ENCODE measurements at regions not wholly inside any gene's neighbourhood (a gene's known extent, or its start where the extent isn't known, plus 50 kb on each side); places are given as distances from the start of the nearest gene placed in this dataset.
"Not testable (repeated sequence)": the region's sequence is repeated elsewhere in the genome, so short reads cannot be mapped to it uniquely, and the experiment has no call there.

GRCh38 chr10:28996947-28997551 lies 291.8 kb upstream of the LYZL1 start:
- no peak for DNase-seq

DNA sequence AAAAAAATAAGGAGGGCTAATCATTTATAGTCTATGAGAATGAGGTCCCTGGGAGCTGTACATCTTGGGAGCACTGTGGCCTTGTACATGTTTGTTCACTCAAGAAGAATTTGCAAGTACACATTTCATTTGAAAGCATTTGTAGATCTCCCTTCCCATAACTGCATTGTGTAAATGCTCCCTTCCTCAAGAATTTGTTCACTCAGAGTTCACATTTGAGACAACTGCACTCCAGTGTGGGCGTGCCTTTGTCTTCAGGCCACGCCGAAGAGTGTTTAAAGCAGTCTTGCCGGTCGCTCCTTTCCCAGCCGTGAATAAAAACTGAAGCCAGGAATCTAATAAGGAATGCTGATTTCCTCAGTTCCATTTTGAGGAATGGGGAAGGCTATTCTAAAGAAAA lies 291.1 kb upstream of the LYZL1 start:
- no peak for DNase-seq

DNA sequence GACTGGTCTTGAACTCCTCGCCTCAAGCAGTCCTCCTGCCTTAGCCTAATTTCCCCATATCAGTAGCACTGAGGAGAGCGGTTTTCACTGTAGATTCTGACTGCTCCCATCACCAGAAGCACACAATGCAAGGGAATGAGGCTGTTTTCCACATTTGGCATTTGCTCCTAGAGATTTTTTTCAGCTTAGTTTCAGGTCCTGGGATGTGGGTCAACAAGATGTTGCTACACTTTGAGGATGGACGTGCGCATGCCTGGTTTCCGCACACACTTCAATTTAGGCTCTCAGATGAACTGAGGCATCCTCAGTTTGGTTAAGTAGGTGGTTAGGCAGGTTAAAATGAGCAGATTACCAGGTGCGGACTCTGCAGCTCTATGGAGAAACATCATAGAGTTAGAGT lies 287.1 kb upstream of the LYZL1 start:
- DNase-seq = no peak

DNA sequence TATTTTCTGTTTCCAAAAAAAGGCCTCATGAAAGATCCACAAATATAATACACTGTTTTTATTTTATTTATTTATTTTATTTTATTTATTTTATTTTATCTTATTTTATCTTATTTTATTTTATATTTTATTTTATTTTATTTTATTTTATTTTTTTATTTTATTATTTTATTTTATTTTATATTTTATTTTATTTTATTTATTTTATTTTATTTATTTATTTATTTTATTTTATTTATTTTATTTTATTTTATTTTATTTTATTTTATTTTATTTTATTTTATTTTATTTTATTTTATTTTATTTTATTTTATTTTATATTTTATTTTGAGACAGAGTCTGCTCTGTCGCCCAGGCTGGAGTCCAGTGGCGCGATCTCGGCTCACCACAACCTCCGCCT lies 285.9 kb upstream of the LYZL1 start:
- not testable (repeated sequence) for DNase-seq

GRCh38 chr10:29005988-29006387 lies 282.9 kb upstream of the LYZL1 start:
- peak; percentile 21 for DNase-seq

DNA sequence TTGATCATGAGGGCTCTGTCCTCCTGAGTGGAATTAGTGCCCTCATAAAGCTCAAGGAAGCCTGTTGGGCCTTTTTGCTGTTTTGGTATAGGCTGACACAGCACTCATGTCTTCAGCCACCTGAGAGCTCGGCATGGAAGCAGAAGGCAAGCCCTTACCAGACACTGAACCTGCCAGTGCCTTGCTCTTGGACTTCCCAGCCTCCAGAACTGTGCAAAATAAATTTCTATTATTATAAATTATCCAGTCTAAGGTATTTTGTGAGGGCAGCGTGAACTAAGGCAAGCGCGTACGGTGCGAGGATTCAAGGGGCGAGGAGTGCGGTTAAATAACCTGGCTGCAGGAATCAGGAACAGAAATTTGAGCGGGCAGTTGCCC lies 281.5 kb upstream of the LYZL1 start:
- no peak for DNase-seq

GRCh38 chr10:29007748-29008610 lies 280.9 kb upstream of the LYZL1 start:
- DNase-seq = peak; percentile 13

- DNase-seq = peak; percentile 82
Measured at GRCh38 chr10:29009464-29009863, 279.4 kb upstream of the LYZL1 start.

- DNase-seq = no peak
Measured at GRCh38 chr10:29011516-29011915, 277.4 kb upstream of the LYZL1 start.

DNA sequence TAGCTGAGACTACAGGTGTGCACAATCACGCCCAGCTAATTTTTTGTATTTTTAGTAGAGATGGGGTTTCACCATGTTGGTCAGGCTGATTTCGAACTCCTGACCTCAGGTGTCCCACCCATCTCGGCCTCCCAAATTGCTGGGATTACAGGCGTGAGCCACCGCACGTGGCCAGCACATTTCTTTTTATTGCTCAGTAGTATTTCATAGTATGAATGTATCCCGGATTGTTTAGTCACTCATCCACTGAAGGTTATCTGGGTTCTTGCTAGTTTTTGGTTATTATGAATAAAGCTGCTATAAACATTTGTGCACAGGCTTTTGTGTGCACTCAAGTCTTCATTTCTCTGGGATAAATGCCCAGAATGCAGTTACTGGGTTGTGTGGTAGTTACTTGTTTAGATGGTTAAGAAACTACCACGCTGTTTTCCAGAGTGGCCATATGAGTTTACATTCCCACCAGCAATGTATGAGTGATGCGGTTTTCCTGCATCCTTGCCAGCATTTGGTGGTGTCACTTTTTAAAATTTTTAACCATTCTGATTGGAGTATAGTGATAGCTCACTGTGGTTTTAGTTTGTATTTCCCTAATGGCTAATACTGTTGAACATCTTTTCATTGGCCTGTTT lies 275.8 kb upstream of the LYZL1 start:
- no peak for DNase-seq

- DNase-seq = no peak
Measured at GRCh38 chr10:29021591-29021990, 267.3 kb upstream of the LYZL1 start.

DNA sequence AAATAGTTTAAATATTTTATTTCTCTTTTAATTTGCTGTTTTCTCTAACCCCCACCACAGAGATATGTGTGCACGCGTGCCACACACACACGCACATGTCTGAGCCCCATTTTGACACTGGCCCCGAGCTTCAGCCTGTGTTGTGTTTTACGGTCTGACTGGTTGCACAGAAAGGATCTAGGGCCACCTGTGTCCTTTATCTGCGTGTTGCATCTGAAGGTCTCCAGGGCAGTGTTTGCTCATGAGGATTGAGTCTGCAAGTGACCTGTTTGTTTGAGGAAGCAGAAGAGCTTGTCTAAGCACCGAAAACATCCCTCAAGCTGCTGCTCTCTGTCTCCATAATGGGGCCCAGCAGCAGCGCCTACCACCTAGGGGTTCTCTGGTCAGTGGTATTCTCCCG lies 266.4 kb upstream of the LYZL1 start:
- DNase-seq = no peak

- DNase-seq = no peak
Measured at GRCh38 chr10:29023678-29024077, 265.2 kb upstream of the LYZL1 start.

DNA sequence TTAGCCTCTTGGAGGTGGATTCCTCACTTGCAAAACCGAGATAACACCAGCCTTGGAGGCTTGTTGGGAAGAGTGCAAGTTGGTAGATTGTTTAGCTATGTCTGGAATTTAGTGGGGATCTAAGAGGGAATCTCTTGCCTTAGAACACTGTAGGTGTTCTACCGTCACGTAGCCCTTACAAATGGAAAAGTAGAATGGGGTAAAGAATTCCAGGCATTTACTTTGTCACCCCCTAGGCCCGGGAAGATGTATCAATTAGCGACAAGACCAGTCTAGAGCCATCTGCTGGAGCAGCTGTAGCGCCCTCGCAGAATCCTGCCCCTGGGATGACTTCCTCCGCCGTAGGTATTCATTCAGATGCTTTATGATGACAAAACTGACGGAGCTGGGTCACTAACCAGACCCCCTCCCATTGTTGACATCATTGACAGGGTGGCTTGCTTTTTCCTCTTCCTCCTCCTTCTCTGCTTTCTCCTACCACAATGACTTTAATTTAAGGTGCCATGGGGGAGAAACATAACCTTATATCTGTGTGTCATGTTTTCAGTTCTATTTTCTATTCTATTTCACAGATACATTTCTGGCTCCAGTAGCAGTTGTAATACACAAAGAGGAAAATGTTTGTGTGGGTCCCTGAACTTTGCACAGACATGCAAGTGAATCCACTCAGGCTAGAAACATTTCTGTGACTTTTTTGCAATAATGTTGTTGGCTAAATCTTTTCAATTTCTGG lies 262.6 kb upstream of the LYZL1 start:
- no peak for DNase-seq

DNA sequence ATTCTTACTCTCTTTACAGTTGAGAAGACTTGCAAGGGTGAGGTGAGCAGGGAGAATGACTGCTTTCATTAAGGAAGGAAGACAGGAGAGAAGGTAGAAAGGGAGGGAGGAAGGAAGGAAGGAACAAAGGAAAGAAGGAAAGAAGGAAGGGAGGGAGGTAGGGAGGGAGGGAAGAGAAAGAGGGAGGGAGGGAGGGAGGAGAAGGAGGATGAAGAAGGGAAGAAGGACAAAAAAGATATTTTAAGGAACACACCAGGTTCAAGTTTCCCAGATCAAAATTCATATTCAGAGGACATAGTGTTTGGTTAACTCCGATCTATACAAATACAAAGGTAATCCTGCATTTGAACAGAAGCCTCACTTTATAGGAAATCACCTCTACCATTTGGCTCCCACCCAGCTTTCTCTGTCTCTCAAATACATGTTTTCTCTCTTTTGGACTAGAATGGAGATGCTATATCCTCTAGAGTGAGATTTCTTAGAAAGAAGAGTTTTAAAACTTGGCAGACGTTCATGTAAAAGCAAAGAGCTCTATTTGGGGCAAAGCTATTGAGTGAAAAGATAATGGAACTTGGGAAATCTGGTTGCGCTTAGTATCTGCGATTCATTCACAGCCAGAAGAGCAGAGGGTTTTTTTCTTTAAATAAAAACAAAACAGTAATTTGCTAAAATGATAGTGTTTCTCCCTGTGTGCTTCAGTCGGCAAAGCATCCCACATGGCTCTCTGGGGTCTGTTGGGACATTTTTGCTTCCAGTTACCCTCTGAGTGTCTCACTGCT lies 261.9 kb upstream of the LYZL1 start:
- DNase-seq = no peak

DNA sequence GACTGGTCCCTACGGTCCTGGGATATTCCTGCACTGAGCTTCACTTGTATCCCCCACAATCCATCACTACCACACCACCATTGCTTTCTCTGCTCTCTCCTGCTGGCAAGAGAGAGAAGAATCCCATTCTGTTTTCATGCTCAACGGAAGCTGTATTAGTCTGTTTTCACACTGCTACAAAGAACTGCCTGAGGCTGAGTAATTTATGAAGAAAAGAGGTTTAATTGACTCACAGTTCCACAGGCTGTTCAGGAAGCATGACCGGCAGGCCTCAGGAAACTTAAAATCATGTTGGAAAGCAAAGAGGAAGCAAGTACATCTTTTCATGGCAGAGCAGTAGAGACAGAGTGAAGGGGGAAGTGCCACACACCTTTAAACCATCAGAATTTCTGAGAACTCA lies 260.4 kb upstream of the LYZL1 start:
- DNase-seq = no peak

GRCh38 chr10:29030900-29031299 lies 258.0 kb upstream of the LYZL1 start:
- no peak for DNase-seq

- no peak for DNase-seq
Measured at GRCh38 chr10:29032169-29032568, 256.7 kb upstream of the LYZL1 start.

GRCh38 chr10:29033311-29033940 lies 255.4 kb upstream of the LYZL1 start:
- no peak for DNase-seq

- DNase-seq = no peak
Measured at GRCh38 chr10:29034592-29034991, 254.3 kb upstream of the LYZL1 start.

- no peak for DNase-seq
Measured at GRCh38 chr10:29035721-29036120, 253.1 kb upstream of the LYZL1 start.
